ENCODE measurements at regions not wholly inside any gene's neighbourhood (a gene's known extent, or its start where the extent isn't known, plus 50 kb on each side); places are given as distances from the start of the nearest gene placed in this dataset.

GRCh38 chr3:33947272-33948195 is 149.1 kb downstream of the PDCD6IP start:
- ChIA-PET POLR2A (ENCODE audit: unreplicated experiment) (no interaction called here), CTCF (no interaction called here)
- no peak overlapping the region for H2AFZ ChIP-seq
- BruUV-seq (replicated peaks), result no TSS peak
- H4K20me1 ChIP-seq (ENCODE audit: insufficient read depth), result no peaks in the 10 kb centered on the region
- H3F3A ChIP-seq (ENCODE audit: insufficient read depth, low read depth), result no peaks in the 10 kb centered on the region
- H3K27ac ChIP-seq, result no peak overlapping the region
- no peak overlapping the region for H3K4me2 ChIP-seq
- no peaks in the 10 kb centered on the region for H3K36me3 ChIP-seq (ENCODE audit: low read depth)
- intact Hi-C loops (cut with micrococcal nuclease; ENCODE audit: unreplicated experiment), result no loop called here
- H3K9me3 ChIP-seq (ENCODE audit: insufficient read depth, low read depth), result no peaks in the 10 kb centered on the region
- no peak overlapping the region for H3K4me3 ChIP-seq
- no peaks in the 10 kb centered on the region for H3K79me2 ChIP-seq (ENCODE audit: low read depth)
- TF ChIP-seq EZH2 (IDR thresholded peaks at IDR 0.05; ENCODE audit: low read depth), result no peak
- TF ChIP-seq CTCF (conservative IDR thresholded peaks at IDR 0.05), result no peak
- DNase-seq, result no peak
- H3K4me1 ChIP-seq (replicated peaks; ENCODE audit: insufficient read depth), result no peaks in the 10 kb centered on the region
- peaks cover 5% of the 10 kb centered on the region; the same call in 1 of the 2 replicates for H3K27me3 ChIP-seq (ENCODE audit: insufficient read depth, low read depth)
- no peaks in the 10 kb centered on the region for H3K9me2 ChIP-seq (ENCODE audit: insufficient read depth)

GRCh38 chr3:33949074-33949473 is 150.6 kb downstream of the PDCD6IP start:
- CTCF ChIA-PET, result no interaction called here
- DNase-seq, result no peak

GRCh38 chr3:33954956-33955355 is 156.5 kb downstream of the PDCD6IP start:
- CTCF ChIA-PET, result no interaction called here
- no peaks in the 10 kb centered on the region for H3K4me1 ChIP-seq (replicated peaks; ENCODE audit: insufficient read depth)
- intact Hi-C loops (cut with micrococcal nuclease; ENCODE audit: unreplicated experiment), result no loop called here
- no peak overlapping the region for H3K4me3 ChIP-seq
- H3K79me2 ChIP-seq (ENCODE audit: low read depth), result no peaks in the 10 kb centered on the region
- no peaks in the 10 kb centered on the region for H3F3A ChIP-seq (ENCODE audit: insufficient read depth, low read depth)
- H2AFZ ChIP-seq, result no peak overlapping the region
- POLR2A ChIA-PET (ENCODE audit: unreplicated experiment), result no interaction called here
- no peaks in the 10 kb centered on the region for H4K20me1 ChIP-seq (ENCODE audit: insufficient read depth)
- H3K9me2 ChIP-seq (ENCODE audit: insufficient read depth), result no peaks in the 10 kb centered on the region
- no peak for TF ChIP-seq EZH2 (IDR thresholded peaks at IDR 0.05; ENCODE audit: low read depth)
- TF ChIP-seq CTCF (conservative IDR thresholded peaks at IDR 0.05), result no peak
- no peaks in the 10 kb centered on the region for H3K27me3 ChIP-seq (ENCODE audit: insufficient read depth, low read depth)
- H3K4me2 ChIP-seq, result no peak overlapping the region
- no peaks in the 10 kb centered on the region for H3K9me3 ChIP-seq (ENCODE audit: insufficient read depth, low read depth)
- no TSS peak for BruUV-seq (replicated peaks)
- H3K36me3 ChIP-seq (ENCODE audit: low read depth), result no peaks in the 10 kb centered on the region
- DNase-seq, result no peak
- no peak overlapping the region for H3K27ac ChIP-seq

More at GRCh38 chr3:33949074-33949473, 150.6 kb downstream of the PDCD6IP start:
- Histone ChIP-seq H3K4me1 (replicated peaks; ENCODE audit: insufficient read depth) (no peaks in the 10 kb centered on the region), H3K79me2 (ENCODE audit: low read depth) (no peaks in the 10 kb centered on the region), H2AFZ (no peak overlapping the region), H3K9me2 (ENCODE audit: insufficient read depth) (no peaks in the 10 kb centered on the region), H3K27ac (no peak overlapping the region), H3K36me3 (ENCODE audit: low read depth) (no peaks in the 10 kb centered on the region), H3K4me2 (no peak overlapping the region), H3K27me3 (ENCODE audit: insufficient read depth, low read depth) (peaks cover 5% of the 10 kb centered on the region; the same call in 1 of the 2 replicates), H3K9me3 (ENCODE audit: insufficient read depth, low read depth) (no peaks in the 10 kb centered on the region), H4K20me1 (ENCODE audit: insufficient read depth) (no peaks in the 10 kb centered on the region), H3F3A (ENCODE audit: insufficient read depth, low read depth) (no peaks in the 10 kb centered on the region), H3K4me3 (no peak overlapping the region)
- intact Hi-C loops (cut with micrococcal nuclease; ENCODE audit: unreplicated experiment), result no loop called here
- TF ChIP-seq CTCF (conservative IDR thresholded peaks at IDR 0.05), result no peak
- TF ChIP-seq EZH2 (IDR thresholded peaks at IDR 0.05; ENCODE audit: low read depth), result no peak
- POLR2A ChIA-PET (ENCODE audit: unreplicated experiment), result no interaction called here
- no TSS peak for BruUV-seq (replicated peaks)
